HG03108 (cell line): ENCODE measurements at regions not wholly inside any gene's neighbourhood (a gene's known extent, or its start where the extent isn't known, plus 50 kb on each side); places are given as distances from the start of the nearest gene placed in this dataset.

ENCODE experiments used
- ATAC-seq: cut with Tn5 transposase; IDR thresholded peaks from one replicate; pipeline ENCODE4 v1.9.1; 2021; ENCODE audit warnings: moderate library complexity; ENCODE audit not compliant: unreplicated experiment

DNA sequence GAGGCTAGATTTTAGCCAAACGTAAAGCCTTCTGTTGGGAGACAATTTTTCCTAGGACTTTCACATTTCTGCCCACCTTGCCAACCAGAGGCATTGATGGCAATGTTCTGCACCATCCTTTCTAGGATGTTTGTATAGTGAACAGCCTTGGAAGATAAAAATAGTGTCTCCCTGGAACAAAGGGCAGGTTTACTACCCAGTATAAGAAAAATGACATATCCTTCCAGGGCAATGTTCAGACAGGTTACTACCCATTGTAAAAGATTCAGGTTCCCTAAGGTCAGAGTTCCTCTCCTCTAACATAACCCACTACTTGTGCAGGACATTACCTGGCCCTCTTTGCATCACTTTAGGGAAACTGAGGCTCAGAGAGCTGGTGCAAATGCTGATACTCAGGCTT is 248.2 kb upstream of the VEPH1 start:
- no peak for ATAC-seq

DNA sequence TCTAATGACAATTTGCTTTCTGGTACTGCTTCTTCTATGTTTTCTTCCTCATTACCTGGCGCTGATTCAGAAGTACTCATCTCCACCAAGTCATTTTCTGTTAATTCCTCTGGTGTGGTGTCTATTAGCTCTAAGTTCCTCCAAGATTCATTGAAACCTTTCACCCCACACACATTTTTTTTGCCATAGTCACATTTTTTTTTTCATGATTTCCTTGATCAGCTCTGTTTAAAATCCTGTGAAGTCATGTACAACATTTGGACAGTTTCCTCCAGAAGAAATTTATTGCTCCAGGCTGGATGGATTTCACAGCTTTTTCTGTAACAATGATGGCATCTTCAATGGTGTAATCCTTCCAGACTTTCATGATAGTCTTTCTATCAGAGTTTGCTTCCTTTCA is 243.2 kb upstream of the VEPH1 start:
- no peak for ATAC-seq

DNA sequence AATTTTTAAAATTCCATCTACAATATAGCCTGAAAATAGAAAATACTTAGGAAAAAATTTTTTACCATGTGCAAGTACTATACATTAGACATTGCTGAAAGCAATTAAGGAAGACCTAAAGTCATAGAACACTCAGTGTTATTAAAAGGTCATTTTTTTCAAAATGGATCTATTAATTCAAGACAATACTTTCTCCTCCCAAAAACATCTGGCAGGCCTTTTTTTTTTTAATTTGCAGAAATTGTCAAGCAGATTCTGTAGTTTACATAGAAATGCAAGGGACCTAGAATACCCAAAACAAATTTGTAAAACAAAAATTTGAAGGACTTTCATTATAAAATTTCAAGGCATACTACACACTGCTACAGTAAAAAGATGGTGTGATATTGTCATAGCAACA is 238.4 kb upstream of the VEPH1 start:
- ATAC-seq = no peak

DNA sequence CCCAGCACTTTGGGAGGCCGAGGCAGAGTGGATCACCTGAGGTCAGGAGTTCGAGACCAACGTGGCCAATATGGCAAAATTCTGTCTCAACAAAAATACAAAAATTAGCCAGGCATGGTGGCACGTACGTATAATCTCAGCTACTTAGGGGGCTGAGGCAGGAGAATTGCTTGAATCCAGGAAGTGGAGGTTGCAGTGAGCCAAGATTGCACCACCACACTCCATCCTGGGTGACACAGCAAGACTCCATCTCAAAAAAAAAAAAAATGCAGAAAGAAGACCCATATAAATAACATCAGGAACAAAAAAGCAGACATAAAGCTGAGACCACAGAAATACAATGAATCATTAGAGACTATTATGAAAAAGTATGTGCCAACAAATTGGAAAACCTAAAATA is 235.2 kb upstream of the VEPH1 start:
- ATAC-seq = no peak

DNA sequence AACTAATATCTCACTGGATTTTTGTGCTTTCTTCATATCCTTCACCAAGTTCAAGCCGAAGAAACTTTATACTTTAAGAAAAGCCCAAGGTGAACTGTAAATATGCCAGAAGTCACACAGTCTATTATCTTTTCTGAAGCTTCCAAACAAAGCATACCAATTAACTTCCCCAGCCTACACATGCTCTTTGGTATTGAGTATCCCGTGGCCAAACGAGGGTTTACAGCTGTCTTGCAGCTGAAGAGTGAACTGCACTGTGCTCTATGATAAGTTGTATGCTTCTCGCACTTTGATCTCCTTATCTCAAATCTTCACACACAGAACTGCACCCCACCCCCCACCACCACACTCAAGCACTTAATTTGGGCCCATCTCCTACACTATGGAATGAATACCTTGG is 215.6 kb upstream of the VEPH1 start:
- no peak for ATAC-seq

DNA sequence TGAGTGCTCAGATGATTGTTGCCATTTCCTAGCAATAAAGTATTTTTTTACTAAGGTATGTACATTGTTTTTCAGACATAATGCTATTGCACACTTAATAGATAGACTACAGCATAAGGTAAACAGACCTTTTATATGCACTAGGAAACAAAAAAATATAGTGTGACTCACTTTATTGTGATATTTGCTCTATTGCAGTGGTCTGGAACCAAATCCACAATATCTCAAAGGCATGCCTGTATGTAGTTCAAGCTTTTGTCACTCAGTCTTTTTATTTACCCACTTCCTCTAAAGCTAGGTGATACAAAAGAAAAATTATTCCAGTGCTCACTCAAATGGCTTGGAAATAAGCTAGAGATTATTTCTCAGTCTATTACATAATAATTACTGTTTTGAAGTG is 209.9 kb upstream of the VEPH1 start:
- no peak for ATAC-seq

DNA sequence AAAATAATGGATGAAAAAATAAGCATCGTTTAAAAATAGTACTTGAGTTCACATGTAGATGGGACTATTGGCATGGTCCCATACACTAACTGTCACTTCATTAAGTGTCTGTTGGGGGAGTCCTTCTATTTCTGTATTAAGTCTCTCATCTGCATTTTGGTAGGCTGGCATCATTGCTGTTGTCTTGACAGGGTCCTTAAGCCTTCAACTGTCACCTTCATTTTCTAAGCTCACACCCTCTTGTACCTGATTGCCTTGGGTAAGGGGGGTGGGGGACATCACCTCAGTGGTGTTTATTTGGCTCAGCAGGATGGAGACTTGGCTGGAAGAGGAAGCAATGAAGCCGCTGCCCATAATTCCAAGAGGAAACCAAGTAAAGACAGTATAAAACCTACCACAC is 202.0 kb upstream of the VEPH1 start:
- no peak for ATAC-seq

DNA sequence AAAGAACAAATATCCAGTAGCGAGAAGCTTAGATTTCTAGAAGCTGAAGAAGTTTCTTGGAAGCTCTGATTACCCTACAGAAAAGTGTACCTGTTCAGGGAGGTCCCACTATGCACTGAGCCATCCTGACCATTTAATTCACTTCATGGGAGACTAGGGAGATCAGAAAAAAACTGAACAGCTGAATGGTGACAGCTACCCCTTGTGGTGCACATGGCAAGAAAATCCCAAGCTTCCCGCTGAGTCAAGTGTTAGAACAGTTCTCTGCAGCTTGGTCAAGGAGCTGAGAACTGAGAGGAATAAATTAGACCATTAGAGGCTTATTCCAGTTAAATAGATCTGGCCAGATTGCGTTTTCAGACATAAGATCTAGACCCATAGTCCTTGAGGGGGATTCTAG is 197.2 kb upstream of the VEPH1 start:
- ATAC-seq = no peak

DNA sequence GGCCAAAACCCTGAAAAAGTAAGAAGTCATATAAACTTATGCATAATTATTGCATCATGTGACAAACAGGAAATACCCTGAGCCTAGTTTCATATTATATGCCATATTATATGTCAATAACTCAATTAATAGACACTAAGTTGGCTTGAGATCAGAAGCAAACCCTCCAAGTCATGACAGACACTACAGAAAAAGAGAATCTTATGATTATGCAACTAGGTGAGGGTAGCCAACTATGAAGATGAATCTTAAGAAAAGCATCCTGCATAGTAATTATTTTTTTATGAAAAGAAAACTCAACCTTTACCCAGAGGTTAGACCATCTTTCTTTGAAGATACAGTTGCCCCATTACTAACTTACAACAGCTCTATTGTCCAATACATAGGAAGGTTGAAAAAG is 192.4 kb upstream of the VEPH1 start:
- no peak for ATAC-seq

DNA sequence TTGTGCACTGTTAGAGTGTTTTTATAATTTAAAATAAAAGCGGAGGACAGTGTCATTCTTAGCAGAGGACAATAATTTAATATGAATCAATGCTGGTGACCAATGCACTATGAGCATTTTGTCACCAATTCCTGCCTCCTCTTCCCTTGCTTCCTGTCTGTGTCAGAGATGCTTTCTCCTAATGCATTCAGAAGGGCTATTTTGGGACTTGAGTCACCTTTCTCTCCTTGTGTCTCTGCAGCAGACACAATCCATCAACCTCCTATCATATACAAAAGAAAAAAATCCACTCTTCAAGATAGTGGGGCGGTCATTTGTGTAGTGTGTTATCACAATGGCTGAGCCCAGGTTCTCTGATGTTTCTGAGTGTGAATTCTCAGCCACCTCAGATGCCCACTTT is 191.9 kb upstream of the VEPH1 start:
- ATAC-seq = no peak

DNA sequence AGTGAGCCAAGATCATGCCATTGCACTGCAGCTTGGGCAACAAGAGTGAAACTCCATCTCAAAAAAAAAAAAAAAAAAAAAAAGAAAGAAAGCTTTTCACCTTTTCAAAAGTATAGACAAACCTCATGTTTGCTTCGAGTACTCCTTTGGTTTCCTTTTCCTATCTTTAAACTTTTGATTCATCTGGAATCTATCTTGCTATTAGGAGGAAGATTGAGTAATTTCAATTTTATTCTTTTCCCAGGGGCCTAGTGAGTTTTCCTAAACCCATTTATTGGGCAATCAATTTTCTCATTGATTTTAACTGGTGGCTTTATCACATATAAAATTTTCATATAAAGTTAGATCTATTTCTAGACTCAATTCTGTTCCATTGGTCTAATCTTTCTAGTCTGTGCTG is 190.5 kb upstream of the VEPH1 start:
- ATAC-seq = no peak

DNA sequence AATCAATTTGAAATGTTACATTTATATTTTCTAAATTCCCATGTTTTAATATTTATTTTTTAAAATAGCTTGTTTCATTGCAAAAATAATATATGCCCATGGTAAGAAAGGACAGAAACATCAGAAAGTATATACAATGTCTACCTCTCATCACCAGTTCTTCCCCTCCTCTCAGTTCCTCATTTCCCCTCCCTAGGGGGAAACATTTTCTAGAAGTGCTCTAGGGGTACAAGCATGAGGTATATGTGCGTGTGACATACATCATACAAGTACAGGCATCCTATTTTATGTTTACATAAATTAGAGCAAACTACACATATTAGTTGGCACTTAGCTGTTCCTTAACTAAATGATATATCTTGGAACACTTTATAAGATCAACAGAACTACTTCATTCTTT is 189.3 kb upstream of the VEPH1 start:
- ATAC-seq = no peak

DNA sequence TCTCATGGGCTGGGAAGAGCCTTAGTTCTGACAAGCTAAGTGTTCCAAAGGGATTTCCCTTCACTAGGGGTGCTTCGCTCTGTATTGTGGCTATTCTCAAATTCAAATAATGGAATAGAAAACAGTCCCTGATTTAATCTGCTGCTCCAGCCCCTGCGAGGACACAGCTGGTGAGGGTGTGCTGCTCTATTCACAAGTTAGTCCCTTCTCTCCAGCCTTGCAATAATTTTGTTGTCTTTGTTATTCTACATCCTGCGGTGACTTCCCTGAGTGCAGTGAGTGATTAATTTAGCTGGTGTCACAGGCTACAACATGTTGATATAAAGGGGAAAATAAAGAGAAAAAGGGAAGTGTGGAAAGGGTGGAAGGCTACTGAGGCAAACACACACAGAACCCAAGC is 180.5 kb upstream of the VEPH1 start:
- no peak for ATAC-seq

DNA sequence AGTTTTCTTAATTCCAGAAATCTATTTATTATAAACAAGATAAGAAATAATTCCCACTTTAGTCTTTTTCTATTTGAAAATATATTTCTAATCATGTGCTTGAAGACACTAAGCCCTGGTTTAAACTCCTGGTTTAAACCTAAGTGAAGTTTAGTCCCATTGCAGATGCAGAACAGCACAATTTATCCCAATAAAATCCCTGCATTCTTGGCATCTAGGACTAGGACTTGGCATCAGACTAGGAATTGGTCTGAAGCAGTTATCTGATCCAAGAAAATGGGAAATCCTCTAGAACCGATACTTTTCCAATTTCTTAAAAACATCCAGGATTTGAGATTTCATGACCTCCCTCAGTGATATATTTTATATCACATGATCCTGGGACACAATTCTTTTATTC is 168.8 kb upstream of the VEPH1 start:
- ATAC-seq = no peak

DNA sequence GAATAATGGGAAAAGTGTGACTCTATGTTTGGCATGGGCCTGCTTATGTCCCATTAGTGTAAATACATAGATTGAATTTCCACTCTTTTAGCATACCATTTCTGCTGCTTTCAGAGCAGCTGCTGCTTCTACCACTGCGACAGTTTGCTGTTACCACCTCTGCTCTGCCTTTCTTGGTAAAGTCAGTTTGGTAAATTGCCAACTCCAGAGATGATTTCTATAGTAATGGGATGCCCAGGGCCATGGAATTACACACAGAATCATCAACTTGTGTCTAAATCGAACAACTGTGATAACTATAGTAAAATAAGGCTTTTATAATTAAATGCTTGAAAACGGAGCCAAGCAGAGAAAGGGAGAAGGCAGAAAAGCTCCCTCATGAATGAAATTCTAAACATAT is 168.4 kb upstream of the VEPH1 start:
- ATAC-seq = no peak

DNA sequence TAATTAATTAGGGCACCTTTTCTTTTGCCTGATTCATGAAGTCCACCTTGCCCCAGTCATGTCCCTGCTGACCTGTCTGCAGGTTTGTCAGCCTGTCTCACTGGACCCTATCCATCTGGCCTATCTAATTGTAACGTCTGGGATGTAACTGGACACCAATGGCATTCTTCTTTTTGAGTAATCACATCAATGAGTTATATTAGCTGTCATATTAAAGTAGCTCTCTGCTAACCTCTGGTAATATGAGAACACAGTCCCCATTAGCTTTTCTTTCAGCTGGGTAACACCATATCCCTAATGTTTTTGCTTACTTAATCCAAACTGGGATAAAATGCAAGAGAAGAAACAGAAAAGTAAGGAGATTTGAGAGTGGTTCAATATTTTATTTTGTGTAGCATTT is 166.2 kb upstream of the VEPH1 start:
- no peak for ATAC-seq

DNA sequence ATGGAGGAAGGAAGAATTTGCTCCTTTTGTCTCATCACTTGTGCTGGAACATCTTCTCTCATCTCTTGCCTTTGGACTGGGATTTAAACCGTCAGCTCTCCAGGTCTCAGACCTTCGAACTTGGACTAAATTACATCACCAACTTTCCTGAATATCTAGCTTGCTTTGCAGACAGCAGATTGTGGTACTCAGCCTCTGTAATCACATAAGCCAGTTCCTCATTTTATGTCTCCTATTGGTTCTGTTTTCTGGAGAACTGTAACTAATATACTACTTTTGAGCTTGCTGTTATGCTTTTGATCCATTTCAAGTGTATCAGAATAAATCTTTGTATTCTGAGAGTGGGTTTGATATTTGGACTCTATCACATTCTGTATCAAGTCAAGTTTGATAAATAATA is 164.3 kb upstream of the VEPH1 start:
- ATAC-seq = no peak

DNA sequence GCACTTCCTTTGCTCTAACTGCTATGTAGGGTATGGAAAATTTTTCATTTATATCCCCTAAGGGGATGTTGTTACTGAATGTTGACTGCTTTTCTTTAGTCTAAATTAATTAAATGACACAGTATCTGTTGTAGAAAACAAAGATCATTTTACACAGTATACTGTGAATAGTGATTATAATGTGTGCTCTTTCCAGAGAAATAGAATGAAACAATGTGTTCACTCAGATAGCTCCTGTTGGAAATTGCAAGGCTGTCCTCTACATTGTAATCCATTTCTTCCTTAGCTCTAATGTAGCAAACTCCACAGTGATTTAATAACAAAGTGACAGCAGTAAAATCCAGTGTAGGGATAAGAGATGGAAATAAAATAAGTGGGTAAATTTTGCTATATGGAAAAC is 159.0 kb upstream of the VEPH1 start:
- ATAC-seq = no peak

DNA sequence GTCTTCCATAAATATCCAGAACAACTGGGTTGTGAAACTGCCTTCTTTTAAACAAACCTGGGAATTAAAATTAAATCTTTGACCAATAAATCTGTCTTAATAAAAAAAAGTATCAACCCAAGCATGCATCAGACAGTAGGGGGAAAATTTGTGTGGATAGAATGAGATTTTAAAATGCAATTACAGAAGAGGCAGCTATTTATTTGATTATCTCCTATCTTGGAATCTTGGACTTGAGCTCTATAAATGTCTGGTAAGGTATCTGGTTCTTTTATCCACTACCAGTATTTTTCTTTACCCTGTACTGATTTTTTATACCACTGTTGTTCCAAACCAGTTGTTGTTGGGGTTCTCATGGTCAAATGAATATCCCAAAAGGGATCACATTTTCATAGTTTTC is 157.6 kb upstream of the VEPH1 start:
- ATAC-seq = no peak

DNA sequence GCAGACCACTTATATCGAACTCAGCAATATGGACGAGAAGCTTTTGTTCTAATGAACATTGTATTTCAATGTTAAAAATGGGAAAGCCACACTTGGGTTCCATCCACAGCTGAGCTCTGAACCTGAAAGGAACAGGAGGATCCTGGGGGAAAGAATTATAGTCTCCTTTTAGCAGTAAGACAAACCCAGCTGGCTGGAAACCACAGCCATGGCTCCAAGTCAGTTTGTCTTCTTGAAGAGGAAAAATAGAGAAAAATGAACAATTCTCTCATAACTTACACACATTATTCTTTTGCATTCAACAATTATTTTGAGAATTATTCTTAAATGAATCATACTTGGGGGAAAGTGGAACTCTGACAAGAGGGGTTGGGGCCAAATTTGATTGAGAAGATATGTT is 149.2 kb upstream of the VEPH1 start:
- no peak for ATAC-seq

DNA sequence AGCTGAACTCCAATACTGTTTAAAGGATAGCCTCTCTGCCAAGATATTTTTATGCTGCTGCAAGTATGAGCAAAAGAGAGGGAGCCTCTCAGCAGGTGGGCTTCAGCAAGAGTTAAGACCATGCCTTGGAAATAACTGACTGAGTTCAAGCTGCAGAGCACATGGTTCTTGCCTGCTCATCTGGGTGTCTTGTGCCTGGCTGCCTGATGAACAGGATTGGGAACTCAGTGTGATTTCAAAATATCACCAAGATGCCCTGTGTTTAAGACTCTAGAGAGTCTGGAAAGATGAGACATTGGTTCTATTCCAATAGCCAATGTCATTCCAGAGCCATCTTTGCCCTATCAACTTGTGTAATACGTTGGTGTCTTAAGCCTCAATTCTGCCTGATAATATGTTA is 147.5 kb upstream of the VEPH1 start:
- ATAC-seq = no peak

DNA sequence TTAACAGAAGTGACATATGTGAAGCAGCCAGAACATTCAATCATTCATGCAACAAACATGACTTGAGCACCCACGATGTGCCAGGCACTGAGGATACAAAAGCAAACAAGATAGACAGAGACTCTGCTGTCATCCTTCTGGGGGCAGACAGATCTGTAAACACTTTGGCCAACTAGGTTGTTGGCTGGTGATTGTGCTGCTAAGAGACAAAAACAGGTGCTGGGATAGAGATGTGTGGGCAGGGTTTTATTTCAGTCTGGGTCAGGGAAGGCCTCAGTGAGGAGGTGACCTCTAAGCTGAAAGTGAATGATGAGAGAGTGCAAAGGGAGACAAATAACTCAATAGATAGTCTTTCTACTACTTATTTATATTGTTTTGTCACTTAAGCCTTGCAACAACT is 147.0 kb upstream of the VEPH1 start:
- no peak for ATAC-seq

DNA sequence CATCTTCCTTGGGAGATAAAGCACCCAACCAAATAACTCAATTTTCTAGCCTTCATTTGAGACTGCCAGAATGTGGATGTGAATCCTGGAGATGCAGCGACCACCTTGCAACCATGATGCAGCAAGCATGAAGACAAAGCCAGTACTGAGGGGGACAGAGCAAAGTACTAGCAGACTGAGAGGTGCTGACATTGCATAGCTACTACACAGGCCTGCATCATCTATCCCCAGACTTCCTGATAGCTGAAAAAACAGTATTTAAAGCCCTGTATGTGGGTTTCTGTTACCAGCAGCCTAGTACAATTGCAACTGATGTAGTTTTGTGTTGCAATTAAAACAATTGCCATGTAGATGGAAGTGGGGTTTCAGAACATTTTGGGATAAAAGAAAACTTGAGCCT is 146.3 kb upstream of the VEPH1 start:
- no peak for ATAC-seq

DNA sequence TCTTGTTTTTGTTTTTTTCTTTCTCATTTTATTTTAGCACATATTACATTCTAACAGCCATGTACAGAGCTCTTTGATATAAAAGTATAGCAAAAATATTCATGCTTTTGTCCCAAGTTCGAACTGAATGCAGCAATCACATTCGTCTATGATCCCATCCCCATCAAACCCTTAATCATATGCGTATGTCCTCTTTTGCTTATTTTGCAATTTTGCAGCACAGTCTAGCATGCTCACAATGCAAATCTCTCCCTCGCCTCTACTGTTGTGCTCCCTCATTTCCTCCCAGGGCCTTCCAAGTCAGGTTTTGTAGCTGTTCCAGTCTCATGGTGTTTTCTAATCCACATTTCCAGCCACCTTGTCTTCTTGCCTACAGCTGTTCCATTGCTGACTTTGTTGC is 144.6 kb upstream of the VEPH1 start:
- no peak for ATAC-seq
